Heart right ventricle (tissue), 16 donors: ENCODE measurements at regions not wholly inside any gene's neighbourhood (a gene's known extent, or its start where the extent isn't known, plus 50 kb on each side); places are given as distances from the start of the nearest gene placed in this dataset.
"Not testable (repeated sequence)": the region's sequence is repeated elsewhere in the genome, so short reads cannot be mapped to it uniquely, and the experiment has no call there.

Experiments
- ATAC-seq, 8 donors: fragments of 200-7000 bp; cut with Tn5 transposase; one replicate each; pipeline ENCODE4 v1.9.1; 2020; ENCODE audit warnings: mild to moderate bottlenecking in 8 of 8, moderate library complexity in 8 of 8, moderate number of reproducible peaks in 1 of 8
- DNase-seq, 2 donors: peaks; one replicate each; pipeline ENCODE4 v3.0.0-alpha.2; 2020
- H3K27ac ChIP-seq, 10 donors: fragments of 200-600 bp; sonication (generic) in 2 of 10; one replicate each; pipeline versions ENCODE4 v1.5.0 to v1.8.0; 2020 to 2022; ENCODE audit warnings: mild to moderate bottlenecking in 3 of 10
- H3K27me3 ChIP-seq, 7 donors: fragments of 200-600 bp; one replicate each; pipeline ENCODE4 v1.8.0; 2021 to 2022; ENCODE audit warnings: mild to moderate bottlenecking in 2 of 7
- H3K36me3 ChIP-seq, 9 donors: fragments of 200-600 bp; sonication (generic) in 1 of 9; one replicate each; pipeline versions ENCODE4 v1.5.0 to v1.8.0; 2020 to 2022; ENCODE audit warnings: mild to moderate bottlenecking in 2 of 9
- H3K4me1 ChIP-seq, 9 donors: fragments of 200-600 bp; sonication (generic) in 1 of 9; one replicate each; pipeline versions ENCODE4 v1.5.0 to v1.8.0; 2020 to 2022; ENCODE audit warnings: mild to moderate bottlenecking in 4 of 9
- H3K4me3 ChIP-seq, 10 donors: fragments of 200-600 bp; sonication (generic) in 2 of 10; one replicate each; pipeline versions ENCODE4 v1.5.0 to v1.8.0; 2020 to 2022; ENCODE audit warnings: mild to moderate bottlenecking in 7 of 10, moderate library complexity in 2 of 10
- H3K9me3 ChIP-seq, 11 donors: fragments of 200-600 bp in 10 of 11; sonication (generic) in 2 of 11; one replicate each; pipeline versions ENCODE4 v1.5.0 to v1.8.0; 2013 to 2022; ENCODE audit warnings: mild to moderate bottlenecking in 2 of 11, control low read depth in 1 of 11, moderate library complexity in 1 of 11
- WGBS, 2 donors: extraction: QIAGEN DNeasy Blood & Tissue Kit; methylation state at CpG; one replicate each; pipeline ENCODE4 v1.1.7; 2013; ENCODE audit warnings: inconsistent platforms in 1 of 2; 5-methylcytosine and 5-hydroxymethylcytosine counted together
- intact Hi-C, 10 donors: fragments of 100-400 bp; cut with DNase I; formaldehyde crosslinking; loops; one replicate each; pipeline versions ENCODE4 v1.11.1 to v1.14.2; 2022
- TF ChIP-seq, protein P1 (sequence below), 9 donors: fragments of 200-600 bp; sonication (generic) in 2 of 9; IDR thresholded peaks; one replicate each; pipeline versions ENCODE4 v1.5.0 to v1.8.0; 2021 to 2022; ENCODE audit warnings: antibody characterized with exemption in 9 of 9, mild to moderate bottlenecking in 5 of 9, moderate library complexity in 1 of 9
- donor health status: Arrhythmogenic right ventricular cardiomyopathy.
- donor health status: ischemic (EF 13 %, LVEDD 7.1; RV severe dilation, severe dysfunction).
- donor health status: healthy with polysubstance abuse.
- donor health status: DM: no; HTN: yes; CAD: no.
- donor health status: DM: no; HTN: no; CAD: no.
- donor health status: ischemic (EF 25% LVEDD 6.9; RV normal size, moderate dysfunction).
- donor health status: ischemic (EF 25% LVEDD 5.7; RV mildly dilated, moderate dysfunction).
- donor health status: healthy.
- donor health status: DM: yes; HTN: yes; CAD: no.
- donor health status: Ischemic cardiomyopathy.
- donor health status: ischemic (EF 35%, LVEDD 5.7; RV mildly dilated, moderate dysfunction).
- donor health status: nonischemic (EF 11% LVEDD 7.7; RV severe dilation, severe dysfunction).
- donor health status: DM: yes; HTN: yes; CAD: no.
- donor health status: PGD.
- donor health status: ischemic (EF 29% LVEDD 5.4; RV normal size, mild dysfunction).
- donor health status: nonischemic (EF 23%, LVEDD 6.1; RV moderate dilation, normal function).

DNA sequence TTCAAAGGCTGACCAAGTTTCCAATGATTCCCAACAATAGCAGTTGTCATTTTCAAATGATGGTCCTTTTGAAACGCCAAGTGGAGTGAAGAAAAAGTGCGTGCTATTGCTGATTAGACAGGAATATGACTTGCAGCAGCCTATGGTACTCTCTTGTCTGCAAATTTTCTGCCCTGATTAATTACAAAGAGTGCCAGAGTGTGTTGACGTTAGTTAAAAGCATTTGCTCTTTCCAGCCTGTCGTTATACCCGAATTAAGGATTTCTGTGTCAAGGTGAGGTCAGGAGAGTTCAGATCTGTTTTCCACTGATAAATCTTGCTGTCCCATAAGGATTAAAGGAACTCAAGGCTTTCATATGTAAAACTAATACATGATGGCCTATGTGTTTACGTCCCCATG is 75.0 kb upstream of the ADAMTS18 start:
- TF ChIP-seq, protein P1, sequence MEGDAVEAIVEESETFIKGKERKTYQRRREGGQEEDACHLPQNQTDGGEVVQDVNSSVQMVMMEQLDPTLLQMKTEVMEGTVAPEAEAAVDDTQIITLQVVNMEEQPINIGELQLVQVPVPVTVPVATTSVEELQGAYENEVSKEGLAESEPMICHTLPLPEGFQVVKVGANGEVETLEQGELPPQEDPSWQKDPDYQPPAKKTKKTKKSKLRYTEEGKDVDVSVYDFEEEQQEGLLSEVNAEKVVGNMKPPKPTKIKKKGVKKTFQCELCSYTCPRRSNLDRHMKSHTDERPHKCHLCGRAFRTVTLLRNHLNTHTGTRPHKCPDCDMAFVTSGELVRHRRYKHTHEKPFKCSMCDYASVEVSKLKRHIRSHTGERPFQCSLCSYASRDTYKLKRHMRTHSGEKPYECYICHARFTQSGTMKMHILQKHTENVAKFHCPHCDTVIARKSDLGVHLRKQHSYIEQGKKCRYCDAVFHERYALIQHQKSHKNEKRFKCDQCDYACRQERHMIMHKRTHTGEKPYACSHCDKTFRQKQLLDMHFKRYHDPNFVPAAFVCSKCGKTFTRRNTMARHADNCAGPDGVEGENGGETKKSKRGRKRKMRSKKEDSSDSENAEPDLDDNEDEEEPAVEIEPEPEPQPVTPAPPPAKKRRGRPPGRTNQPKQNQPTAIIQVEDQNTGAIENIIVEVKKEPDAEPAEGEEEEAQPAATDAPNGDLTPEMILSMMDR (IDR thresholded peaks at IDR 0.05), result no peak

DNA sequence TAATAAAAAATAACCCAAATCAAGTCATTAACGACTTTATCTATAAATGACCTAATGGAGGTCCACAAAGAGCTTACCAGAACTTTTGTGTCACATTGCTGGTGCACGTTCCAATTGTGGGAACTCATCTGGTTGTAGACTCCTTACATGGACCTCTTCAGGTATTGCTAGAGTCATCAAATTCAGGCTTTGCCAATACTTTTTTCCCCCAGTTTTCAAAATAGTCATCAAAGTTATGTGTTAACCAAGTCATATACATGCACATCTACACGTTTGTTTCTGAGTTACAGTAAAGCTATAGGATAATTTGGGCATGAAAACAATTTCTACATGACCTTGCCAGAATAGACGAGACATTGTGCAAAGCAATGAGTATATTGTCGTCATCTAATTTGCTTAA is 76.2 kb upstream of the ADAMTS18 start:
- Histone ChIP-seq H3K9me3 (no peaks in the 10 kb centered on the region), H3K27ac (no peak overlapping the region), H3K27me3 (no peaks in the 10 kb centered on the region), H3K4me3 (no peak overlapping the region), H3K36me3 (no peaks in the 10 kb centered on the region), H3K4me1 (no peaks in the 10 kb centered on the region)
- 70 to 76% methylated on average over 5 of the region's 5 CpGs for WGBS, 2 donors
- DNase-seq (no peak), ATAC-seq (no peak)
- TF ChIP-seq, protein P1 (IDR thresholded peaks at IDR 0.05), result no peak
- intact Hi-C loops, result no loop called here

More for the DNA sequence above, 75.0 kb upstream of the ADAMTS18 start:
- no peak overlapping the region for H3K27ac ChIP-seq
- no peak overlapping the region for H3K4me3 ChIP-seq
- H3K9me3 ChIP-seq, result no peaks in the 10 kb centered on the region
- DNase-seq (no peak), ATAC-seq (no peak)
- no peaks in the 10 kb centered on the region for H3K4me1 ChIP-seq
- no peaks in the 10 kb centered on the region for H3K36me3 ChIP-seq
- intact Hi-C loops, result no loop called here
- no peaks in the 10 kb centered on the region for H3K27me3 ChIP-seq
- 25 to 35% methylated on average over 6 of the region's 6 CpGs for whole genome bisulfite sequencing, 2 donors

DNA sequence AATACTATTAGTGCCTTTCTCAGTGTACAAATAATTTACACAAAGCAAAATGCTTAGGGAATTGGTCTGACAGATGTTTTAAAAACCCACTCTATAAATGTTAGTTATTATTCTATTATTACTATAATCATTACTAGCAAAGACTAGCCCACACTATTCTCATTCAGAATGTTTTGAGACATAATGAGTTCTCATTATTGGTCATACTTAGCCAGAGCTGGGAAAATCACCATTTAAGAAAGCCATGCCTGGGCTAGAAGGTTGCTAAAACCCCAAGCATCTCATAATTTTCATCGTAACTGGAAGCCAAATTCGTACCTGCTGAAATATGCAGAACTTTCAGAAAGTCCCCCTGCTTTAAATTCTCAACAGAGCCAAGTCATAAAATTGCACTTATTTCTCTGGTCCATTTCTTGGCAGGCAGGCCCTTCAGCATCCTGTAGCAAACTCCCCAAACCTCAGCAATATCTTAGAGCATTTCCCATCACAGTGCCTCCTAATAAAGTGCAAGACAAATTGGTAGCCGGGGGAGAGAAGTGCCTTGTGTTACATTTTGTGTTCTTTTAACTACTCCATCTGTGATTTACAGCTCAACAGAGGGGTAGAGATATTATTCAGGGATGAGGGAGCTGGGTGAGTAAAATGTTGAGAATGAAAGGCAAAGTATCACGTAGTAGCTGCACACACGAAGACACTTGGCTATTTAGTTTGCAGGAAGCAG is 79.8 kb upstream of the ADAMTS18 start:
- WGBS, 2 donors, result 83% methylated on average over 5 of the region's 5 CpGs

DNA sequence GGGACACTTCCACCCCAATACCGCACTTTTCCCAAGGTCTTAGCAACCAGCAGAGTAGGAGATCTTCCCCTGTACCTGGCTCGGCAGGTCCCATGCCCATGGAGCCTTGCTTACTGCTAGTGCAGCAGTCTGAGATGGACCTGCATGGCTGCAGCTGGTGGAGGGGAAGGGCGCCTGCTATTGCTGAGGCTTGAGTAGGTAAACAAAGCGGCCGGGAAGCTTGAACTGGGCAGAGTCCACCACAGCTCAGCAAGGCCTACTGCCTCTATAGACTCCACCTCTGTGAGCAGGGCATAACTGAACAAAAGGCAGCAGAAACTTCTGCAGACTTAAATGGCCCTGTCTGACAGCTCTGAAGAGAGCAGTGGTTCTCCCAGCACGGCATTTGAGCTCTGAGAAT is 90.4 kb upstream of the ADAMTS18 start:
- H3K4me3 ChIP-seq, DNase-seq, H3K36me3 ChIP-seq, intact Hi-C loops, ATAC-seq, H3K4me1 ChIP-seq, H3K27ac ChIP-seq, H3K27me3 ChIP-seq: not testable (repeated sequence)
- 67 to 86% methylated on average over 6 of the region's 6 CpGs for WGBS, 2 donors
- peaks cover 0 to 29% (median 0%) of the 10 kb centered on the region in 11 donors for H3K9me3 ChIP-seq

More for the DNA sequence above, 79.8 kb upstream of the ADAMTS18 start:
- Histone ChIP-seq H3K4me3 (no peak overlapping the region), H3K36me3 (no peaks in the 10 kb centered on the region), H3K9me3 (no peaks in the 10 kb centered on the region), H3K4me1 (no peaks in the 10 kb centered on the region), H3K27ac (no peak overlapping the region), H3K27me3 (no peaks in the 10 kb centered on the region)
- ATAC-seq (no peak), DNase-seq (no peak)
- TF ChIP-seq, protein P1 (IDR thresholded peaks at IDR 0.05), result no peak
- intact Hi-C loops, result no loop called here

DNA sequence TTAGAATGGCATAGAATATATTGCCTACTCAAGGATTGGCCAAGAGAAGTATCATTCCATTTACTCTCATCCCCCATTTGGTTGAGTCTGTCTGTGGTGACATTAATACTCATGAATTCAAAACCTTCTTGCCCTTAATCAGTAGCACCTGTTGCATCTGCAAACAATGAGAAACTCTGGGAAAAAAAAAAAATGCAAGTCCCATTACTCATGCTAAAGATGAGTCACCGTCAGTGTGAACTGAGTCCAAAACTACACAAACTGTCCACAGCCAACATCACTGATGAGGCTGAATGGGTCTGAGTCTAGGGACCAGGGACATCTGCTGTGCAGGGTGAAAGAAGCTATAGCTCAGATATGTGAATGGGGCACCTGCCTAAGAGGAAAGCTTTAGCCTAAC is 96.9 kb upstream of the ADAMTS18 start:
- TF ChIP-seq, protein P1 (IDR thresholded peaks at IDR 0.05), result no peak
- Histone ChIP-seq H3K4me1 (no peaks in the 10 kb centered on the region), H3K27me3 (no peaks in the 10 kb centered on the region), H3K4me3 (no peak overlapping the region), H3K27ac (no peak overlapping the region), H3K9me3 (peaks cover 0 to under 1% (median 0%) of the 10 kb centered on the region in 11 donors), H3K36me3 (no peaks in the 10 kb centered on the region)
- ATAC-seq (no peak), DNase-seq (no peak)
- WGBS, 2 donors, result 68 to 78% methylated on average over 1 of the region's 1 CpG
- intact Hi-C loops, result no loop called here
